ENCODE measurements at regions not wholly inside any gene's neighbourhood (a gene's known extent, or its start where the extent isn't known, plus 50 kb on each side); places are given as distances from the start of the nearest gene placed in this dataset.

DNA sequence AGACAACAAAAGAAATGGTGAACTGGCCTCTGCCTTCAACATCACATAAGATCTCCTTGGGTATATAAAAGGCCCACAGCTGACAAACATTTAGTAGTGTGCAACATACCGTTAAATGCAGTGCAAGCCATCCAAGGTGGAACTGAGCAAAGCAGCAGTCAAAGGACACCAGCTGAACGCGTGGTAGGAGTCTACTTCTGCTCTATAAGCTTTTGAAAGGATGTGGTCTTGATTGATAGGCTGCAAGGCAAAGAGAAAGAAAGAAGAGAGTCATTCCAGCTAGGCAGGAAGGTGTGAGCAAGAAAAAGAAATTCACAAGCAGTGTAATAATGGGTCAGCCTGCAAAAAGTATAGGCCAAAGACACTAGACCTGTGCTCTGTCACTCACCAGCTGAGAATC lies 356.3 kb downstream of the SATB2 start:
- TF ChIP-seq, protein P1, sequence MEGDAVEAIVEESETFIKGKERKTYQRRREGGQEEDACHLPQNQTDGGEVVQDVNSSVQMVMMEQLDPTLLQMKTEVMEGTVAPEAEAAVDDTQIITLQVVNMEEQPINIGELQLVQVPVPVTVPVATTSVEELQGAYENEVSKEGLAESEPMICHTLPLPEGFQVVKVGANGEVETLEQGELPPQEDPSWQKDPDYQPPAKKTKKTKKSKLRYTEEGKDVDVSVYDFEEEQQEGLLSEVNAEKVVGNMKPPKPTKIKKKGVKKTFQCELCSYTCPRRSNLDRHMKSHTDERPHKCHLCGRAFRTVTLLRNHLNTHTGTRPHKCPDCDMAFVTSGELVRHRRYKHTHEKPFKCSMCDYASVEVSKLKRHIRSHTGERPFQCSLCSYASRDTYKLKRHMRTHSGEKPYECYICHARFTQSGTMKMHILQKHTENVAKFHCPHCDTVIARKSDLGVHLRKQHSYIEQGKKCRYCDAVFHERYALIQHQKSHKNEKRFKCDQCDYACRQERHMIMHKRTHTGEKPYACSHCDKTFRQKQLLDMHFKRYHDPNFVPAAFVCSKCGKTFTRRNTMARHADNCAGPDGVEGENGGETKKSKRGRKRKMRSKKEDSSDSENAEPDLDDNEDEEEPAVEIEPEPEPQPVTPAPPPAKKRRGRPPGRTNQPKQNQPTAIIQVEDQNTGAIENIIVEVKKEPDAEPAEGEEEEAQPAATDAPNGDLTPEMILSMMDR (IDR thresholded peaks at IDR 0.05; ENCODE audit: low read length) = no peak
- no peak for TF ChIP-seq EZH2 (optimal IDR thresholded peaks at IDR 0.05; ENCODE audit: low read depth, low read length)
- TF ChIP-seq EZH2phosphoT487 (IDR thresholded peaks at IDR 0.05; ENCODE audit: low read length) = no peak
